ENCODE measurements at regions not wholly inside any gene's neighbourhood (a gene's known extent, or its start where the extent isn't known, plus 50 kb on each side); places are given as distances from the start of the nearest gene placed in this dataset.

GRCh38 chr5:123790226-123790625 is 278.2 kb downstream of the CSNK1G3 start:
- TF ChIP-seq CTCF (IDR thresholded peaks at IDR 0.05), result no peak
- TF ChIP-seq ZFX (IDR thresholded peaks at IDR 0.05; ENCODE audit: borderline replicate concordance), result no peak

Data from 22Rv1 (cell line).